NCI-H146 (cell line): ENCODE measurements at regions not wholly inside any gene's neighbourhood (a gene's known extent, or its start where the extent isn't known, plus 50 kb on each side); places are given as distances from the start of the nearest gene placed in this dataset.

Experiments used
- DNase-seq: peaks from one replicate; lab custom pipeline; 2025; lab: John Stamatoyannopoulos, UW

DNA sequence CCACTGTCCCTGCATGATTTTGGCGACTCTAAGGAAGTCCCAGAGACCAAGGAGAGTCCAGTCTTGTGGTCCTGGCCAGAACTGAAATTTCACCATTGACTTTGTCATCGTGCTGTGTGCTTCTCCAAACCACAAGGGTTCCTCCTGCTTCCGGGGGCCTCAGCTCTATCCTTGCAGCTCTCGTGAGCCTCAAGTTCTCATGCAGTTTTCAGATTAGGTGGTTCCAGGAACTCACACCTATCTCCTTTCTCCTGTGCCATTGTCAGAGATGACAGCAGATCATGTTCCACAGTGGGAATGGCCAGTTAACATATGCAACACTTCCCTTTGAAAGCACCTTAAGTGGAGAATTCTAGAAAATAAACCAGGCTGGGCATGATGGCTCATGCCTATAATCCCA lies 97.9 kb upstream of the CRHR1 start:
- no peak for DNase-seq

DNA sequence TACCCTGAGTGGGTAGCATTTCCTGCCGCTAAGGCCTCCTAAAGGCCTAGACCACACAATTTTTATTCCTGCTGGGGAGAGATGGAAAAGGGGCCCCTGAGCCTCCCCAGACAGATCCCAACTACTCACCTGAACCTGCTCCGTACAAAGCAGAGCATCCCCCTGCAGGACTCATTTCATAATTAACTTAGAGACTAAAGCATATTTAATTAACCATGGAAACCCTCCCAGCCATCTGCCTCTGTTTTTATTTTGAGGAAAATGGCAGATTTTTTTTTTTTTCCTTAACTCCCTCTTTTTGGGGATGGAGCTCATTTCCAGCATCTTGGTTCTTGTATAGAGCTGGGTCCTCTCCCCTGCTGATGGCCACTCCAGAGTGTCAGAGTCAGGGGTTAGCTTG lies 96.5 kb upstream of the CRHR1 start:
- DNase-seq, result no peak

DNA sequence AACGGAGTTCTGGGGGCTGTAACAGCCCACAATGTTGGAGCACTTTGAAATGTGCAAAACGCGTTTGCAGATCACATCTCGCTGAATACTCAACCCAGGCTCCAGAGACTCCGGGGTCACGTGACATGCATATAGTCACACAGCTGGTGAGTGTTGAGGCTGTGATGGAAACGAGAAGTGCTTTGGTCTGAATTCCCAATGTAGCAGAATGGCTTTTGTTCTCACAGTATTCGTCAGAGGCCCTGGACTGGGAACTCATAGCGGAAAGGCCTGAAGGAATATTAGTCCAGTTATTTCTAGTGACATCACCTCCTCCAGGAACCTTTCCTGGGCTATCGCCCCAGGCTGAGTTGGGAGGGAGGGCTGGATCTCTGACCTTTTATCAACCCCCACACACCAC lies 95.8 kb upstream of the CRHR1 start:
- no peak for DNase-seq

GRCh38 chr17:45688820-45689219 lies 95.3 kb upstream of the CRHR1 start:
- no peak for DNase-seq

- no peak for DNase-seq
These were observed 94.7 kb upstream of the CRHR1 start for GRCh38 chr17:45689451-45689850.

DNA sequence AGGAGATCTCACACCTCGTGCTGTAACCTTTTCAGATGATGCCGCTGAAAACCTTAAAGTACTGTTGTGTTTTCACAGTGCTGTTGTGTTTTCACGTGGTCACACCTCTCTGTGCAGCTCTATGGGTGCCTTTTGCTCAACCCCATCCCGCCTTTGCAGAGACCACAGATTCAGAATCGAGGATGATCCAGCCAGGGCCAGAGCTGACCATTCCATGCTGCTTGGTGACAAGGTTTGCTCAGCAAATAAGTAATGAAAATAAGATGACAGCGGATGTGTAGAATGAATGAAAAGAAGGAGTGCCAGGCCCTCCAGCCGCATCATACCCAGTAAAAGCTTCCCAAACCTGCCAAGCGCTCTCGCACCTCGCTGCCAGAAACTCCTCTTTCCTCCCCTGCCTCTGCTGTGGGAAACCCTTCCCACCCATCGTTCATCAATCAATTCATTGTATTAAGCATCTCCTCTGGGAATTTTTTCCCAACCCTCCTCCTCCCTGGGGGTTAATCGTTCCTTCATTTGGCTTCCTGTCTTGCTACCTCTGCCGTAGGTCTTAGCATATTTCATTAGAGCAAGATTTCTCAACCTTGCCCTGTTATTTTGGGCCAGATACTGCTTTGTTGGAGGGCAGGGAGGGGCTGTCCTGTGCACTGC lies 93.4 kb upstream of the CRHR1 start:
- no peak for DNase-seq

- DNase-seq, result no peak
These were observed 91.5 kb upstream of the CRHR1 start for GRCh38 chr17:45692661-45693060.

DNA sequence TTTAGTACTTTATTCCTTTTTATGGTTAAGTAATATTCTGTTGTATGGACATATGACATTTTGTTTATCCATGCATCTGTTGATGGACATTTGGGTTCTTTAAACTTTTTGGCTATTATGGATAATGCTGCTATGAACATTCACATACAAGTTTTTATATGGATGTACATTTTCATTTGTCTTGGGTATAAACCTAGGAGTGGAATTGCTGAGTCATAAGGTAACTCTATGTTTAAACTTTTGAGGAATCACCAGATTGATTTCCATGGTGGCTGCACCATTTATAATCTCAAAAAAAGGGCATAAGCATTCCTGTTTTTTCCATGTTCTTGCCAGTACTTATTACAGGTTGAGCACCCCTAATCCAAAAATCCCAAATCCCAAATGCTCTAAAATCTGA lies 90.3 kb upstream of the CRHR1 start:
- DNase-seq, result no peak

- DNase-seq, result no peak
These were observed 87.7 kb upstream of the CRHR1 start for GRCh38 chr17:45696442-45696841.

DNA sequence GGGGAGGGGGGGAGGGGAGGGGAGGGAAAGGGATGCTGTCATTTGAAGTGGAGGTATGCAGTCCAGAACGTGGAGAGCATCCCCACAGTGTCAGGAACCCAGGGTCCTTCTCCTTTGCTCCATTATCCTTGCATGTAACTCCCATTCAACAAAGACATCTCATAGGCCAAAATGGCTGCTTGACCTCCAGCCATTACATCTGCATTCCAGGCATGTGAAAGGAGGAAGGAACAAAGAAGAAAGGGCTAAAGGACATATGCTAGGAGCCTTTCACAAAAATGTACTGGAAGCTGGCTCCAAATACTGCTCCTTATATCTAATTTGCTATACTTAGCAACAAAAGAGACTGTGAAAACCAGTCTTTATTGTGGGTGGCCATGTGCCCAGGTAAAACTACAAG lies 87.0 kb upstream of the CRHR1 start:
- no peak for DNase-seq

DNA sequence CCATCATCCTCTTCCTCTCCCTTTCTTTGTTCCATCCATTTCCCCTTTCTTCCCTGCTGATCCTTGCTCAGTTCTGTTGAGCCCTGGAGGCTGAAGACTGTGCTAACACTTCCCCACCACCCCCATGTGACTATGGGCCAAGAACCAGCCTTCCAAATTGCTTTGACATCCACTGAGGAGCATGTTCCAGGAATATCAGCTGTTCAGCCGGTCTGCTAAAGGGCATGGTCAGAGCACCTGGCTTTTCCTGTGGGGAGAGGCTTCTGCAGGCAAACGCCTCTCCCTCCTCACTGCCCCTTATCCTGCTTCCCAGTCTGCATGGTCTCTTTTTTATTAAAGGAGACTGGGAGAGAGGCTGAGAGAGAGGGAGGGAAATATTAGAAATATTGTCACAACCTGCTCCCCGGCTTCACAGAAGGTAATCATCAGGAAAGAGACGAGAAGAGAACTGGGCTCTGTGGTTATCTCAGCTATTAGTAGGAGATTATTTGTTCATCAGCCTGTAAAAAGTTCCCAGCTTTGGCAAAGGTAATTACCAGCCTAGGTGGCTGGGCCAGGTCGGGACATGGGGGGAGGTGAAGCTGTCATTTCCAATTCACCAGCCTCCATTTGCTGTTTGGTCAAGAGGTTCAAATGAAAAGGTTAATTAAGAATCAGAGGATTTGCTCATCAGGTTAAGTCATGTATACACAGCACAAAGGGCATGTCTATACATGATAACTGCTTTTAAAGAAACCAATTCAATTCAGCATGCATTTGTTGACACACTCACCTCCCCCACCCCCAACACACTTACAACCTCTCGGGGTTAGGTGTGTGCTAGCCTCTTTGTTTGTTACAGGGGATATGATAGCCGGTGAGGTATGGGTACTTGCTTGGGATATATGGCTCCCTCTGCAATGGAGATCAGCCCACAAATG lies 83.7 kb upstream of the CRHR1 start:
- peak; percentile 40 for DNase-seq

- no peak for DNase-seq
These were observed 81.4 kb upstream of the CRHR1 start for GRCh38 chr17:45702666-45703266.

GRCh38 chr17:45703348-45703747 lies 80.8 kb upstream of the CRHR1 start:
- no peak for DNase-seq

DNA sequence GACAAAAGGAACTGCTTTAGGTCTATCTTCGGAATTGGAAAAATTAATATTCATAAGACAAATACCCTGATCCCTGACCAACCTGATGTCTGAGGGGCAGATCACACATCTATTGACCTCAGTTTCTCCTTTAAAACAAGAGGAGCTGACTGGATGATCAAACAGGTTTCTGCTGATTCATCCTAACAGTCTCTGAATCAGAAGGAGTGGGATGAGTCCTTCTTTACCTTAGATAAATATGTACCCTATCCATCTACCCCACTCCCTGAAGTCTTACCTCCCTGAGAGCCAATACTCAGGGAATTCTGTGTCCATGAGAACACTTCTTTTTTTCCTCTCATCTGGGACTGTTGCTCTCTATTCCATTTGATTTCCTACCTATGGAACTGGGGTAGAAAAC lies 80.3 kb upstream of the CRHR1 start:
- DNase-seq, result no peak

DNA sequence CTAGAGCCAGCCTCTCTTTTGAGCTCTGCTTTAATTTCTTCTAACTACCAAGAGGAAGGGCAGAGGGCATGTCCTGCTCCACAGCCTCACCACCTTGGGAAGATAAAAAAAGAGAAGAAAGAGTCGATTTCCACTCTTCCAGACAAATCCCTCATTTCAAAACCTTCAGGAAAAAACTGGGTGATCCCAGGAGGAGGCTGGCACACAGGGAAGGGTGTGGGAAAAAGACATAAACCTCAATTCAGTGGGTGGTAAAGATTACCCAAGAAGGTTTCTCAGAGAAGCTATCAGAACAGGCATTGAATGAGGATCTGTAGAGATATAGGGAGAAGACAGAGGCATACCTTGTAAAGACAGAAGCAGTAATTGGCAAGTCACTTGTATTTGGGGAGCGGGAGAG lies 79.9 kb upstream of the CRHR1 start:
- no peak for DNase-seq

- DNase-seq, result no peak
These were observed 78.8 kb upstream of the CRHR1 start for GRCh38 chr17:45705123-45706009.

DNA sequence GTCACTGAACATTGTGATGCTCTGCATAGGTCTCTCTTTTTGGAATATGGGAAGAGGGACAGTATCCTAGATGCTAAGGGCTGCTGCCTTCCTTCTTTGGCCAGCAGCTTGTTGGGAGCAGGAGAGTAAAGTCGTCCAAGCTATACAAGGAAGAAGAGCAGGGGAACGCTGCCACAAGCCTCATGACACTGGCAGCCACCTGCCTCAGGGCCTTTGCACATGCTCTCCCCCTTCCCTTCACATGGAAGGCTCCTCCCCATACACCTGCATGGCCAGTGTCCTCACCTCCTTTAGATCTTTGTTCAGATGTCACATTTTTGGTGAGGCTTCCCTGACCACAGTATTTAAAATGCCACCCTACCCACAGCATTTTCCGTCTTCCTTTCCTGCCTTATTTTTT lies 78.1 kb upstream of the CRHR1 start:
- DNase-seq, result no peak

DNA sequence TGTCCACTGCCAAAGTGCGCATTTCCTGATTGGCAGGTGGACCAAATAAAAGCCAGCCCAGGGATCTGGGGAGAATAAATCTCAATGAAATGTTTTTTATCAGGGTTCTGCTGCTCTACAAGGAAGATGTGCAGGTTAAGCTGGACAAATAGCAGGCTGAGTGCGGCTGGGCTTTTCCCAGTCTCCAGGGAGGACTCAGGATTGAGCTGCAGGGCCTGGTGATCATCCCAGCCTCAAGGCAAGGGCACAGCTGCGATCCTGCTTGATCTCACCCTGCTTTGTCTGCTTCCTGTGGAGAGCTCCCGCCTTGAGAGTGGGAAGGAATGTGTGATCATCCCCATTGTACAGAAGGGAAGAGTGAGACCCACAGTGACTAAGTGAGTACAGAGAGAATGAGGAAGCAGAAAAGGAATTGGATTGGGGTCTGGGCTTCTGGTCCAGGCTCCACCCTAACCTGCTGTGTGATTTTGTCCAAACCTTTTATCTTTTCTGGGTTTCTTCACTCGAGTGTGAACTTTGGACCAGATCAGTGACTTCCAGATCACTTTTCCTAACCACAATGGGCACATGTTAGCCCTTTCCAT lies 75.3 kb upstream of the CRHR1 start:
- DNase-seq, result no peak

- DNase-seq, result no peak
These were observed 74.3 kb upstream of the CRHR1 start for GRCh38 chr17:45709728-45710288.

GRCh38 chr17:45715787-45716186 lies 68.3 kb upstream of the CRHR1 start:
- no peak for DNase-seq

GRCh38 chr17:45718791-45719190 lies 65.3 kb upstream of the CRHR1 start:
- no peak for DNase-seq
